ENCODE measurements at regions not wholly inside any gene's neighbourhood (a gene's known extent, or its start where the extent isn't known, plus 50 kb on each side); places are given as distances from the start of the nearest gene placed in this dataset.

DNA sequence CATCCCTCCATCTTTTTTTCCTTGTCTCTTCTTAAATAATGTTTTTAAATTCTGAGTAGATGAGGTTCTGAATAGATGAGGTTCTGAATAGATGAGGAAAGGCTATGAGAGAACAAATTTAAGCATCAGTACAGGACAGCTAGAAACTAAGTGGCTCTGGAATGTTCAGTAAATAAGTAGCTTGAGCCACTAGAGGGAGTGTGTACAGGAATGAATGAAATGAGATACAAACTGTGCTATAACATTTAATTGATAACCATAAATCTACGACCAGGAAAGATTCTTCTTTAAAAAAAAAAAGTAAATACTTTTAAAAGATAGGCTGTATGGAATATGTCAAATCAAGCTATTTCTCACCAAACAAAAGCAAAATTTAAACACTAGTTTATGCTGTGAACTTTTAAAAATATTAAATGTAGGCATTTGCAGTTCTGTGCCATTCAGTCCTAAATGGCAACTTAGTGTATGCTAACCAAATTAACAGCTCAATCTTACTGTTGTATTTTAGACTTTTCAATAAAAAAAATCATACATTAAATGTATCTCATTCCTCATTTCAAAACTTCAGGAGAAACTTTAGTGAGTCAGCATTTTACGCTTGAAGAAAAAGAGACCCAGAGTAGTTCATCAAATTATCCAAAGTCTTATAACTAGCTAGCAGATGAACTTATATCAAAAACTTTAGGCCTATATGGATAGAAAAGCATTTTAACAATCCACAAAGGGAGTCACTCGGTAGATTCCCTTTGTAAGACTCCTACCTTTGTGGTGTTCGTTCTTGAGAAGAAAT, 70.4 kb upstream of the SNX2 start:
- H3K4me3 ChIP-seq (ENCODE audit: low read depth, low read length), result no peak overlapping the region
- TF ChIP-seq, protein P1, sequence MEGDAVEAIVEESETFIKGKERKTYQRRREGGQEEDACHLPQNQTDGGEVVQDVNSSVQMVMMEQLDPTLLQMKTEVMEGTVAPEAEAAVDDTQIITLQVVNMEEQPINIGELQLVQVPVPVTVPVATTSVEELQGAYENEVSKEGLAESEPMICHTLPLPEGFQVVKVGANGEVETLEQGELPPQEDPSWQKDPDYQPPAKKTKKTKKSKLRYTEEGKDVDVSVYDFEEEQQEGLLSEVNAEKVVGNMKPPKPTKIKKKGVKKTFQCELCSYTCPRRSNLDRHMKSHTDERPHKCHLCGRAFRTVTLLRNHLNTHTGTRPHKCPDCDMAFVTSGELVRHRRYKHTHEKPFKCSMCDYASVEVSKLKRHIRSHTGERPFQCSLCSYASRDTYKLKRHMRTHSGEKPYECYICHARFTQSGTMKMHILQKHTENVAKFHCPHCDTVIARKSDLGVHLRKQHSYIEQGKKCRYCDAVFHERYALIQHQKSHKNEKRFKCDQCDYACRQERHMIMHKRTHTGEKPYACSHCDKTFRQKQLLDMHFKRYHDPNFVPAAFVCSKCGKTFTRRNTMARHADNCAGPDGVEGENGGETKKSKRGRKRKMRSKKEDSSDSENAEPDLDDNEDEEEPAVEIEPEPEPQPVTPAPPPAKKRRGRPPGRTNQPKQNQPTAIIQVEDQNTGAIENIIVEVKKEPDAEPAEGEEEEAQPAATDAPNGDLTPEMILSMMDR (IDR thresholded peaks at IDR 0.05; ENCODE audit: low read depth, low read length, missing control alignments), result peak; percentile 49
- in situ Hi-C loops (cut with HindIII; ENCODE audit: low sequenced_read_pairs), result no loop called here
- peak; percentile 55 for DNase-seq (ENCODE audit: low read depth)

GRCh38 chr5:122705851-122706250, 69.0 kb upstream of the SNX2 start:
- DNase-seq (ENCODE audit: low read depth), result no peak
- TF ChIP-seq, protein P1 (IDR thresholded peaks at IDR 0.05; ENCODE audit: low read depth, low read length, missing control alignments), result no peak
- H3K4me3 ChIP-seq (ENCODE audit: low read depth, low read length), result no peak overlapping the region
- in situ Hi-C loops (cut with HindIII; ENCODE audit: low sequenced_read_pairs), result no loop called here

DNA sequence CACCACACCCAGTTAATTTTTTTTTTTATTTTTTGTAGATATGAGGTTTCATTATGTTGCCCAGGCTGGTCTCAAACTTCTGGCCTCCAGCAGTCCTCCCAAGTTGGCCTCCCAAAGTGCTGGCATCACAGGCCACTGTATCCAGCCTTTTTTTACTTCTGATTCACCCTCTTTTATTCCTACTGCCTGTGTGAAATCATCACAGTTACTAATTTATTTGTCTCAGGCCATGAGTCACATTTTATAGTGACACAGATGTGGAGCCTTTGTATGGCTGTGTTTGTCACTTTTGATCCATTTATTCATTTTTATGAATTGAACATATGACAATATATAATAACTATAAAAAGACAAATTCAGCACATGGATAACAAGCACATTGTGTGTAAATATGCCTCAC, 67.1 kb upstream of the SNX2 start:
- no peak for DNase-seq (ENCODE audit: low read depth)
- in situ Hi-C loops (cut with HindIII; ENCODE audit: low sequenced_read_pairs), result no loop called here
- TF ChIP-seq, protein P1 (IDR thresholded peaks at IDR 0.05; ENCODE audit: low read depth, low read length, missing control alignments), result no peak
- no peak overlapping the region for H3K4me3 ChIP-seq (ENCODE audit: low read depth, low read length)

DNA sequence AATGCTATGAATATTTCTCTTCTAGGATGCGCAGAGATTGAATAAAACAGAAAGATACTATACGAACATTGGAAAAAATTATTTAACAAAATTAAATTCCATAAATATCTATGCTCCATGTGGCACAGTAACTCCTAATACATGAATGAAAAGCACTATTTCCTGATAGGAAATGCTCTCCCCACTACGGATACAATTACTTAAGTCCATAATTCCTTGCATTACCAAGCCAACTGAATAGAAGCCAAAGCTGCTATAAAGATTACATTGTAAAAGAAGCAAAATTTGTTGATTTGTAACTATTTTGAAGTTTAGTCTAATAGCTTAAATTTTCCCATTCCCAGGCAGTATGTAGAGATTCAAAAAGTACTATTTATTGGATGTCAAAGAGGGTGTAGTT, 61.8 kb upstream of the SNX2 start:
- no peak for DNase-seq (ENCODE audit: low read depth)
- TF ChIP-seq, protein P1 (IDR thresholded peaks at IDR 0.05; ENCODE audit: low read depth, low read length, missing control alignments), result no peak
- no peak overlapping the region for H3K4me3 ChIP-seq (ENCODE audit: low read depth, low read length)
- in situ Hi-C loops (cut with HindIII; ENCODE audit: low sequenced_read_pairs), result no loop called here

- TF ChIP-seq, protein P1 (IDR thresholded peaks at IDR 0.05; ENCODE audit: low read depth, low read length, missing control alignments), result no peak
These were observed 59.8 kb upstream of the SNX2 start for GRCh38 chr5:122715095-122715494.

DNA sequence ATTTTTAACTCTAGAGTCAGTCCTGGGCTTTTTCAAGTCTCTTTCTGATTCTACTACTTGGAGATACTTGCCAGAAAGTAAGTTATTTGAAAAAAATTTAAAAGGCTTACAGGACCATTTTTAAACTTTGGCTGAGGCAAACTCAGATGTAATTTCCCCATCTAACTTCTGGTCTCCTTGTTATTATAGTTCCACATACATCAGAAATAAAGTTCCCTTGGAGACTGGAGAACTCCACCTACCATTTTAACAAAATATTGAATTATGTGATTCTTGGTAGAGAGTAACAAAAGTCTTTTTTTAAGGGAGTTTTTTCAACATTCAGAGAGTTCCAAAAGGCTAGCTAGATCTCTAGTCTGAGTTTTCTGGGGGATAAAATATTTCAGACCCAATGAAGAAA, 56.3 kb upstream of the SNX2 start:
- DNase-seq (ENCODE audit: low read depth), result no peak
- TF ChIP-seq, protein P1 (IDR thresholded peaks at IDR 0.05; ENCODE audit: low read depth, low read length, missing control alignments), result no peak
- in situ Hi-C loops (cut with HindIII; ENCODE audit: low sequenced_read_pairs), result no loop called here
- no peak overlapping the region for H3K4me3 ChIP-seq (ENCODE audit: low read depth, low read length)

More at GRCh38 chr5:122715095-122715494, 59.8 kb upstream of the SNX2 start:
- H3K4me3 ChIP-seq (ENCODE audit: low read depth, low read length), result no peak overlapping the region
- in situ Hi-C loops (cut with HindIII; ENCODE audit: low sequenced_read_pairs), result no loop called here
- no peak for DNase-seq (ENCODE audit: low read depth)

Measured in astrocyte of the cerebellum (primary cell).